HL-60 (cell line): ENCODE measurements at regions not wholly inside any gene's neighbourhood (a gene's known extent, or its start where the extent isn't known, plus 50 kb on each side); places are given as distances from the start of the nearest gene placed in this dataset.

Experiments used
- DNase-seq, 2 experiments: peaks; one replicate each; pipeline ENCODE4 v3.0.0-alpha.2; 2010 to 2020; ENCODE audit warnings: low read depth in 1 of 2, low spot score in 1 of 2
- H3K27ac ChIP-seq: fragments of 250-450 bp; sonication (Bioruptor Pico); replicated peaks from 2 replicates; pipeline ENCODE4 v1.5.1; 2020; ENCODE audit warnings: mild to moderate bottlenecking, moderate library complexity
- H3K27me3 ChIP-seq: fragments of 250-450 bp; sonication (Bioruptor Pico); 2 replicates; pipeline ENCODE4 v1.5.1; 2021; ENCODE audit warnings: mild to moderate bottlenecking, moderate library complexity; ENCODE audit not compliant: insufficient read depth, poor library complexity, severe bottlenecking
- H3K4me3 ChIP-seq: replicated peaks from 2 replicates; pipeline ENCODE4 v1.5.1; 2011; ENCODE audit warnings: mild to moderate bottlenecking, control low read depth, low read length; ENCODE audit not compliant: insufficient read depth
- GABPA ChIP-seq: IDR thresholded peaks from 2 replicates; pipeline ENCODE4 v1.6.1; 2012; ENCODE audit warnings: low read depth
- POLR2AphosphoS5 ChIP-seq: IDR thresholded peaks from 2 replicates; pipeline ENCODE4 v1.6.1; 2012; ENCODE audit warnings: low read depth
- SPI1 ChIP-seq: IDR thresholded peaks from 2 replicates; pipeline ENCODE4 v1.6.1; 2012; ENCODE audit warnings: low read depth, mild to moderate bottlenecking, borderline replicate concordance
- TF ChIP-seq, protein P1 (sequence below): IDR thresholded peaks from one replicate; pipeline ENCODE4 v1.5.1; 2011; ENCODE audit warnings: low read length, control low read depth, inconsistent platforms; ENCODE audit not compliant: insufficient read depth
- TF ChIP-seq, protein P2 (sequence below): IDR thresholded peaks from 2 replicates; pipeline ENCODE4 v1.6.1; 2012; ENCODE audit warnings: low read depth; ENCODE audit not compliant: insufficient replicate concordance

DNA sequence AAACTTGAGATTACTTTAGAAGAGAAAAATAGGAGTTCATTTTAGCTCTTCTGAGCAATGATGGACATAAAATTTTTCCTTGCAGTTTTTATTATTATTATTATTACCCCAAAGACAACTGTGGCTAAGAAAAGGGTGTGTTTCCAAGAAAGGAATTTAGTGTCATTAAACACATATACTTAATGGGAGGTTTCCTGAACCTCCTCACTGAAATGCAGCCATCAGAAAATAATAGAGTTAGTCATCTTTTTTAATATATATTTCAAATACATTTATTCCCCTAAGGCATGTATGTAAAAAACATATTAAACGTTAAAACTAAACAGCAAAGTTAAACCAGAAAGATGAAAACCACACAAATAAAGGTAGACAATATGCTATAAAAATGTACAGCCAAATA, 66.8 kb downstream of the CRPPA start:
- no peaks in the 10 kb centered on the region for H3K27me3 ChIP-seq
- TF ChIP-seq GABPA (no peak), POLR2AphosphoS5 (no peak), SPI1 (no peak)
- TF ChIP-seq, protein P1, sequence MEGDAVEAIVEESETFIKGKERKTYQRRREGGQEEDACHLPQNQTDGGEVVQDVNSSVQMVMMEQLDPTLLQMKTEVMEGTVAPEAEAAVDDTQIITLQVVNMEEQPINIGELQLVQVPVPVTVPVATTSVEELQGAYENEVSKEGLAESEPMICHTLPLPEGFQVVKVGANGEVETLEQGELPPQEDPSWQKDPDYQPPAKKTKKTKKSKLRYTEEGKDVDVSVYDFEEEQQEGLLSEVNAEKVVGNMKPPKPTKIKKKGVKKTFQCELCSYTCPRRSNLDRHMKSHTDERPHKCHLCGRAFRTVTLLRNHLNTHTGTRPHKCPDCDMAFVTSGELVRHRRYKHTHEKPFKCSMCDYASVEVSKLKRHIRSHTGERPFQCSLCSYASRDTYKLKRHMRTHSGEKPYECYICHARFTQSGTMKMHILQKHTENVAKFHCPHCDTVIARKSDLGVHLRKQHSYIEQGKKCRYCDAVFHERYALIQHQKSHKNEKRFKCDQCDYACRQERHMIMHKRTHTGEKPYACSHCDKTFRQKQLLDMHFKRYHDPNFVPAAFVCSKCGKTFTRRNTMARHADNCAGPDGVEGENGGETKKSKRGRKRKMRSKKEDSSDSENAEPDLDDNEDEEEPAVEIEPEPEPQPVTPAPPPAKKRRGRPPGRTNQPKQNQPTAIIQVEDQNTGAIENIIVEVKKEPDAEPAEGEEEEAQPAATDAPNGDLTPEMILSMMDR: no peak
- TF ChIP-seq, protein P2, sequence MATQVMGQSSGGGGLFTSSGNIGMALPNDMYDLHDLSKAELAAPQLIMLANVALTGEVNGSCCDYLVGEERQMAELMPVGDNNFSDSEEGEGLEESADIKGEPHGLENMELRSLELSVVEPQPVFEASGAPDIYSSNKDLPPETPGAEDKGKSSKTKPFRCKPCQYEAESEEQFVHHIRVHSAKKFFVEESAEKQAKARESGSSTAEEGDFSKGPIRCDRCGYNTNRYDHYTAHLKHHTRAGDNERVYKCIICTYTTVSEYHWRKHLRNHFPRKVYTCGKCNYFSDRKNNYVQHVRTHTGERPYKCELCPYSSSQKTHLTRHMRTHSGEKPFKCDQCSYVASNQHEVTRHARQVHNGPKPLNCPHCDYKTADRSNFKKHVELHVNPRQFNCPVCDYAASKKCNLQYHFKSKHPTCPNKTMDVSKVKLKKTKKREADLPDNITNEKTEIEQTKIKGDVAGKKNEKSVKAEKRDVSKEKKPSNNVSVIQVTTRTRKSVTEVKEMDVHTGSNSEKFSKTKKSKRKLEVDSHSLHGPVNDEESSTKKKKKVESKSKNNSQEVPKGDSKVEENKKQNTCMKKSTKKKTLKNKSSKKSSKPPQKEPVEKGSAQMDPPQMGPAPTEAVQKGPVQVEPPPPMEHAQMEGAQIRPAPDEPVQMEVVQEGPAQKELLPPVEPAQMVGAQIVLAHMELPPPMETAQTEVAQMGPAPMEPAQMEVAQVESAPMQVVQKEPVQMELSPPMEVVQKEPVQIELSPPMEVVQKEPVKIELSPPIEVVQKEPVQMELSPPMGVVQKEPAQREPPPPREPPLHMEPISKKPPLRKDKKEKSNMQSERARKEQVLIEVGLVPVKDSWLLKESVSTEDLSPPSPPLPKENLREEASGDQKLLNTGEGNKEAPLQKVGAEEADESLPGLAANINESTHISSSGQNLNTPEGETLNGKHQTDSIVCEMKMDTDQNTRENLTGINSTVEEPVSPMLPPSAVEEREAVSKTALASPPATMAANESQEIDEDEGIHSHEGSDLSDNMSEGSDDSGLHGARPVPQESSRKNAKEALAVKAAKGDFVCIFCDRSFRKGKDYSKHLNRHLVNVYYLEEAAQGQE: no peak
- no peak overlapping the region for H3K27ac ChIP-seq
- no peak for DNase-seq
- H3K4me3 ChIP-seq: no peak overlapping the region

DNA sequence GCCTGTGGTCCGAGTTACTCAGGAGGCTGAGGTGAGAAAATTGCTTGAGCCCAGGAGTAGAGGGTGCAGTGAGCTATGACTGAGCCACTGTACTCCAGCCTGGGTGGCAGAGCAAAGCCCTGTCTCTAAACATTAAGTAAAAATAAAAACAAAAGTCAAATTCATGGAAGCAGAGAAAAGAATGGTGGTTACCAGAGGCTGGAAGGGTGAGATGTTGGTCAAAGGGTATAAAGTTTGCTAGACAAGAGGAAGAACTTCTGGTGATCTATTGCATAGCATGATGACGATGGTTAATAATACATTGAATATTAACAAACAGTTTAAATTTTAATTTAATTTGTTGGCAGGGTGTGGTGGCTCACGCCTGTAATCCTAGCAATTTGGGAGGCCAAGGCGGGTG, 68.1 kb downstream of the CRPPA start:
- DNase-seq: no peak
- H3K27me3 ChIP-seq: no peaks in the 10 kb centered on the region

DNA sequence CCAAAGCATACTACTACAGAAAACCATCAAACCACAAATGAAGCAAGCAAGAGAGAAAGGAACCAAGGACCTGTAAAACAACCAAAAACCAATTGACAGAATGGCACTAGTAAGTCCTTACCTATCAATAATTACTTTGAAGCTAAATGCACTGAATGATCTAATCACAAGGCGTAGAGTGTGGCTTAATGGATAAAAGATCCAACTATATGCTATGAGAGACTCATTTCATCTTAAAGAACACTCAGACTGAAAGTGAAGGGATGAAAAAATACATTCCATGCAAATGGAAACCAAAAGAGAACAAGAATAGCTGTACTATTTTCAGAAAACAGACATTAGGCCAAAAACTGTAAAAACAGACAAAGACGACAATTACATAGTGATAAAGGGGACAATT, 70.7 kb downstream of the CRPPA start:
- no peak overlapping the region for H3K27ac ChIP-seq
- TF ChIP-seq, protein P1: no peak
- no peaks in the 10 kb centered on the region for H3K27me3 ChIP-seq
- H3K4me3 ChIP-seq: no peak overlapping the region
- DNase-seq: no peak

More for the DNA sequence above, 68.1 kb downstream of the CRPPA start:
- Histone ChIP-seq H3K27ac (no peak overlapping the region), H3K4me3 (no peak overlapping the region)
- TF ChIP-seq, protein P2: no peak
- TF ChIP-seq, protein P1: no peak
- TF ChIP-seq GABPA (no peak), SPI1 (no peak), POLR2AphosphoS5 (no peak)

DNA sequence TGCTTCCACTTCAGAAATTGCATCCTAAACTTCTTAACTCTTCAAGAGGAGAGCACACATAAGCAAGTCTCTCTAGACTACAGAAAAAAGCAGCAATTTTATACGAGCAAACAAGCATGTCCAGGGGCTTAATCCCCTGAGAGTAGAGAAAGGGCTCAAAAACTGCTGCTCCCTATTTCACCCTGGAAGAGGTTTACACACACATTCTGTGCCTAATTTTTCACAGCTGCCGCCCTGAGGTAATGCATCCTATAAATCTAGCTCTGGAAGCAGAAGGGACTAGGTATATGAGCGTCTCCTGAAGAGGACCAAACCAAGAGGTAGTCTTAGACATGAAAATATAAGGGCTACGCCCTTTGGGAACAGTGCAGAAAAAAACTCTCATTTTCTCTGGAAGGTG, 73.1 kb downstream of the CRPPA start:
- no peak for DNase-seq
- no peak overlapping the region for H3K27ac ChIP-seq
- no peak overlapping the region for H3K4me3 ChIP-seq
- TF ChIP-seq SPI1: no peak
- TF ChIP-seq, protein P1: no peak
- H3K27me3 ChIP-seq: no peaks in the 10 kb centered on the region
